Parathyroid adenoma (tissue), 2 donors: ENCODE measurements at regions not wholly inside any gene's neighbourhood (a gene's known extent, or its start where the extent isn't known, plus 50 kb on each side); places are given as distances from the start of the nearest gene placed in this dataset.

Source experiments
- H2AFZ ChIP-seq: fragments of 300-600 bp; sonication (generic); one replicate; pipeline ENCODE4 v1.7.0; 2017; ENCODE audit warnings: antibody characterized with exemption, mild to moderate bottlenecking
- H3K27ac ChIP-seq: fragments of 300-600 bp; sonication (generic); one replicate; pipeline ENCODE4 v1.7.0; 2017
- H3K27me3 ChIP-seq: fragments of 300-600 bp; sonication (generic); one replicate; pipeline ENCODE4 v1.7.0; 2017; ENCODE audit warnings: low read length; ENCODE audit not compliant: control insufficient read depth, insufficient read depth
- H3K36me3 ChIP-seq: fragments of 300-600 bp; sonication (generic); one replicate; pipeline ENCODE4 v1.7.0; 2017; ENCODE audit warnings: low read length; ENCODE audit not compliant: control insufficient read depth, insufficient read depth
- H3K4me1 ChIP-seq: fragments of 300-600 bp; sonication (generic); one replicate; pipeline ENCODE4 v1.7.0; 2017; ENCODE audit warnings: control low read depth
- H3K4me2 ChIP-seq: fragments of 300-600 bp; sonication (generic); one replicate; pipeline ENCODE4 v1.7.0; 2017; ENCODE audit warnings: low read length
- H3K4me3 ChIP-seq: fragments of 300-600 bp; sonication (generic); one replicate; pipeline ENCODE4 v1.7.0; 2017; ENCODE audit warnings: low read depth, low read length
- H3K79me2 ChIP-seq: fragments of 300-600 bp; sonication (generic); one replicate; pipeline ENCODE4 v1.7.0; 2017; ENCODE audit warnings: control low read depth
- H3K9ac ChIP-seq: fragments of 300-600 bp; sonication (generic); one replicate; pipeline ENCODE4 v1.7.0; 2017; ENCODE audit warnings: mild to moderate bottlenecking
- H3K9me3 ChIP-seq: fragments of 300-600 bp; sonication (generic); one replicate; pipeline ENCODE4 v1.7.0; 2017; ENCODE audit warnings: low read length; ENCODE audit not compliant: control insufficient read depth
- CTCF ChIP-seq: fragments of 300-600 bp; sonication (generic); IDR thresholded peaks from one replicate; pipeline ENCODE4 v1.7.0; 2017; ENCODE audit warnings: antibody characterized with exemption, mild to moderate bottlenecking
- donor health status: primary hyperparathyroidism.

- no peaks in the 10 kb centered on the region for H3K27me3 ChIP-seq
- TF ChIP-seq CTCF, result no peak
- H3K4me1 ChIP-seq, result no peaks in the 10 kb centered on the region
- H3K4me2 ChIP-seq, result no peak overlapping the region
- H3K79me2 ChIP-seq, result no peaks in the 10 kb centered on the region
- H2AFZ ChIP-seq, result no peak overlapping the region
- no peaks in the 10 kb centered on the region for H3K36me3 ChIP-seq
- no peak overlapping the region for H3K9ac ChIP-seq
- no peak overlapping the region for H3K4me3 ChIP-seq
- H3K27ac ChIP-seq, result peak overlapping the region; percentile 57
- no peaks in the 10 kb centered on the region for H3K9me3 ChIP-seq
These were observed 61.9 kb upstream of the LAS1L start for GRCh38 chrX:65596270-65597034.

GRCh38 chrX:65595460-65595876, 60.9 kb upstream of the LAS1L start:
- Histone ChIP-seq H3K4me2 (no peak overlapping the region), H3K4me3 (no peak overlapping the region), H3K27ac (peak overlapping the region; percentile 57), H3K9ac (no peak overlapping the region), H3K4me1 (no peaks in the 10 kb centered on the region), H3K9me3 (no peaks in the 10 kb centered on the region), H3K79me2 (no peaks in the 10 kb centered on the region), H3K27me3 (no peaks in the 10 kb centered on the region), H2AFZ (no peak overlapping the region), H3K36me3 (no peaks in the 10 kb centered on the region)
- peak; percentile 82 for TF ChIP-seq CTCF

- H3K36me3 ChIP-seq, result no peaks in the 10 kb centered on the region
- no peak overlapping the region for H3K4me3 ChIP-seq
- no peak for TF ChIP-seq CTCF
- H2AFZ ChIP-seq, result no peak overlapping the region
- H3K9me3 ChIP-seq, result no peaks in the 10 kb centered on the region
- no peaks in the 10 kb centered on the region for H3K27me3 ChIP-seq
- no peak overlapping the region for H3K27ac ChIP-seq
- H3K79me2 ChIP-seq, result no peaks in the 10 kb centered on the region
- H3K4me1 ChIP-seq, result no peaks in the 10 kb centered on the region
- no peak overlapping the region for H3K9ac ChIP-seq
- H3K4me2 ChIP-seq, result no peak overlapping the region
These were observed 56.6 kb upstream of the LAS1L start for GRCh38 chrX:65591206-65591605.

GRCh38 chrX:65589304-65589703, 54.7 kb upstream of the LAS1L start:
- Histone ChIP-seq H3K4me3 (no peak overlapping the region), H3K27ac (no peak overlapping the region), H3K79me2 (no peaks in the 10 kb centered on the region), H3K4me2 (no peak overlapping the region), H2AFZ (no peak overlapping the region), H3K4me1 (no peaks in the 10 kb centered on the region), H3K9ac (no peak overlapping the region), H3K36me3 (no peaks in the 10 kb centered on the region), H3K9me3 (no peaks in the 10 kb centered on the region), H3K27me3 (no peaks in the 10 kb centered on the region)
- no peak for TF ChIP-seq CTCF

- Histone ChIP-seq H3K36me3 (no peaks in the 10 kb centered on the region), H3K27me3 (no peaks in the 10 kb centered on the region), H3K27ac (no peak overlapping the region), H3K4me1 (no peaks in the 10 kb centered on the region), H3K4me2 (no peak overlapping the region), H3K79me2 (no peaks in the 10 kb centered on the region), H3K4me3 (no peak overlapping the region), H2AFZ (no peak overlapping the region), H3K9ac (no peak overlapping the region), H3K9me3 (no peaks in the 10 kb centered on the region)
- TF ChIP-seq CTCF, result no peak
These were observed 54.2 kb upstream of the LAS1L start for GRCh38 chrX:65588795-65589194.
